ENCODE measurements at regions not wholly inside any gene's neighbourhood (a gene's known extent, or its start where the extent isn't known, plus 50 kb on each side); places are given as distances from the start of the nearest gene placed in this dataset.
"Not testable (repeated sequence)": the region's sequence is repeated elsewhere in the genome, so short reads cannot be mapped to it uniquely, and the experiment has no call there.

- no peak for DNase-seq (ENCODE audit: low spot score)
- in situ Hi-C loops (cut with MboI; ENCODE audit: low sequenced_read_pairs, unreplicated experiment), result no loop called here
- no peak for TF ChIP-seq CTCF (IDR thresholded peaks at IDR 0.05; ENCODE audit: borderline replicate concordance, control extremely low read depth, extremely low read depth, insufficient read depth, missing control alignments)
Observed at GRCh38 chr14:98915625-98916024, 356.4 kb downstream of the BCL11B start.

- no peak for DNase-seq (ENCODE audit: low spot score)
- no peak for TF ChIP-seq CTCF (IDR thresholded peaks at IDR 0.05; ENCODE audit: borderline replicate concordance, control extremely low read depth, extremely low read depth, insufficient read depth, missing control alignments)
- in situ Hi-C loops (cut with MboI; ENCODE audit: low sequenced_read_pairs, unreplicated experiment), result no loop called here
Observed at GRCh38 chr14:98916036-98916435, 356.0 kb downstream of the BCL11B start.

GRCh38 chr14:98916476-98916875 is 355.5 kb downstream of the BCL11B start:
- no peak for DNase-seq (ENCODE audit: low spot score)
- TF ChIP-seq CTCF (IDR thresholded peaks at IDR 0.05; ENCODE audit: borderline replicate concordance, control extremely low read depth, extremely low read depth, insufficient read depth, missing control alignments), result no peak
- in situ Hi-C loops (cut with MboI; ENCODE audit: low sequenced_read_pairs, unreplicated experiment), result no loop called here

- no peak for DNase-seq (ENCODE audit: low spot score)
- no peak for TF ChIP-seq CTCF (IDR thresholded peaks at IDR 0.05; ENCODE audit: borderline replicate concordance, control extremely low read depth, extremely low read depth, insufficient read depth, missing control alignments)
- in situ Hi-C loops (cut with MboI; ENCODE audit: low sequenced_read_pairs, unreplicated experiment), result no loop called here
Observed at GRCh38 chr14:98919434-98919833, 352.6 kb downstream of the BCL11B start.

GRCh38 chr14:98921306-98921705 is 350.7 kb downstream of the BCL11B start:
- in situ Hi-C loops (cut with MboI; ENCODE audit: low sequenced_read_pairs, unreplicated experiment); DNase-seq (ENCODE audit: low spot score): not testable (repeated sequence)

- in situ Hi-C loops (cut with MboI; ENCODE audit: low sequenced_read_pairs, unreplicated experiment), result no loop called here
- no peak for TF ChIP-seq CTCF (IDR thresholded peaks at IDR 0.05; ENCODE audit: borderline replicate concordance, control extremely low read depth, extremely low read depth, insufficient read depth, missing control alignments)
- no peak for DNase-seq (ENCODE audit: low spot score)
Observed at GRCh38 chr14:98923596-98923995, 348.4 kb downstream of the BCL11B start.

GRCh38 chr14:98924046-98924445 is 348.0 kb downstream of the BCL11B start:
- DNase-seq (ENCODE audit: low spot score), result no peak
- no peak for TF ChIP-seq CTCF (IDR thresholded peaks at IDR 0.05; ENCODE audit: borderline replicate concordance, control extremely low read depth, extremely low read depth, insufficient read depth, missing control alignments)
- in situ Hi-C loops (cut with MboI; ENCODE audit: low sequenced_read_pairs, unreplicated experiment), result no loop called here
